ENCODE measurements at regions not wholly inside any gene's neighbourhood (a gene's known extent, or its start where the extent isn't known, plus 50 kb on each side); places are given as distances from the start of the nearest gene placed in this dataset.
"Not testable (repeated sequence)": the region's sequence is repeated elsewhere in the genome, so short reads cannot be mapped to it uniquely, and the experiment has no call there.

GRCh38 chr1:99062192-99062591 is 57.5 kb upstream of the PLPPR5 start:
- ATAC-seq = no peak
- Histone ChIP-seq H3K4me1 (no peaks in the 10 kb centered on the region), H3K4me3 (no peak overlapping the region), H3K9me3 (no peaks in the 10 kb centered on the region), H3K27ac (no peak overlapping the region), H3K27me3 (no peaks in the 10 kb centered on the region), H3K36me3 (no peaks in the 10 kb centered on the region)
- FAIRE-seq = no peak
- DNase-seq = no peak
- intact Hi-C loops (cut with DNase I) = no loop called here
- TF ChIP-seq CTCF (IDR thresholded peaks at IDR 0.05) = no peak

- Histone ChIP-seq H3K27ac (no peak overlapping the region), H3K36me3 (no peaks in the 10 kb centered on the region), H3K27me3 (no peaks in the 10 kb centered on the region), H3K4me1 (no peaks in the 10 kb centered on the region), H3K9me3 (no peaks in the 10 kb centered on the region), H3K4me3 (no peak overlapping the region)
- no peak for DNase-seq
- WGBS, 2 donors = 56 to 83% methylated on average over 3 of the region's 3 CpGs
- no peak for FAIRE-seq
- intact Hi-C loops (cut with DNase I) = no loop called here
- ATAC-seq = no peak
- TF ChIP-seq CTCF (IDR thresholded peaks at IDR 0.05) = no peak
Observed at GRCh38 chr1:99069146-99069545, 64.5 kb upstream of the PLPPR5 start.

- ATAC-seq; intact Hi-C loops (cut with DNase I); FAIRE-seq; H3K4me3 ChIP-seq; H3K36me3 ChIP-seq; H3K27ac ChIP-seq; H3K4me1 ChIP-seq; H3K9me3 ChIP-seq; H3K27me3 ChIP-seq: not testable (repeated sequence)
- DNase-seq = peak in 3 of 6 donors; percentile 11 to 62 (median 54)
- WGBS, 2 donors = 92% methylated on average over 27 to 31 of the region's 31 CpGs
Observed at GRCh38 chr1:99078529-99078928, 73.9 kb upstream of the PLPPR5 start.

GRCh38 chr1:99082366-99082765 is 77.7 kb upstream of the PLPPR5 start:
- Histone ChIP-seq H3K9me3 (no peaks in the 10 kb centered on the region), H3K4me1 (no peaks in the 10 kb centered on the region), H3K36me3 (no peaks in the 10 kb centered on the region), H3K27me3 (no peaks in the 10 kb centered on the region), H3K4me3 (no peak overlapping the region), H3K27ac (no peak overlapping the region)
- FAIRE-seq = no peak
- TF ChIP-seq CTCF (IDR thresholded peaks at IDR 0.05) = no peak
- no peak for DNase-seq
- intact Hi-C loops (cut with DNase I) = no loop called here
- ATAC-seq = no peak
- 43 to 46% methylated on average over 2 of the region's 2 CpGs for WGBS, 2 donors

- no peak for ATAC-seq
- no peak for FAIRE-seq
- H3K27ac ChIP-seq = no peak overlapping the region
- H3K36me3 ChIP-seq = no peaks in the 10 kb centered on the region
- H3K4me3 ChIP-seq = no peak overlapping the region
- H3K27me3 ChIP-seq = no peaks in the 10 kb centered on the region
- H3K9me3 ChIP-seq = no peaks in the 10 kb centered on the region
- H3K4me1 ChIP-seq = no peaks in the 10 kb centered on the region
- 47 to 56% methylated on average over 4 of the region's 4 CpGs for WGBS, 2 donors
- intact Hi-C loops (cut with DNase I) = no loop called here
- TF ChIP-seq CTCF (IDR thresholded peaks at IDR 0.05) = no peak
- DNase-seq = no peak
Observed at GRCh38 chr1:99083338-99083737, 78.7 kb upstream of the PLPPR5 start.

- no peak for TF ChIP-seq CTCF (IDR thresholded peaks at IDR 0.05)
- WGBS, 2 donors = 58 to 60% methylated on average over 1 of the region's 1 CpG
- ATAC-seq (no peak), FAIRE-seq (no peak), DNase-seq (no peak)
- Histone ChIP-seq H3K27me3 (no peaks in the 10 kb centered on the region), H3K4me1 (no peaks in the 10 kb centered on the region), H3K27ac (no peak overlapping the region), H3K9me3 (no peaks in the 10 kb centered on the region), H3K36me3 (no peaks in the 10 kb centered on the region), H3K4me3 (no peak overlapping the region)
- intact Hi-C loops (cut with DNase I) = no loop called here
Observed at GRCh38 chr1:99084562-99084961, 79.9 kb upstream of the PLPPR5 start.

Measured in pancreas (tissue), 10 donors.